ENCODE measurements at regions not wholly inside any gene's neighbourhood (a gene's known extent, or its start where the extent isn't known, plus 50 kb on each side); places are given as distances from the start of the nearest gene placed in this dataset.
A peak's percentile ranks its signal among the peaks of the same experiment; 100 is the strongest.

DNA sequence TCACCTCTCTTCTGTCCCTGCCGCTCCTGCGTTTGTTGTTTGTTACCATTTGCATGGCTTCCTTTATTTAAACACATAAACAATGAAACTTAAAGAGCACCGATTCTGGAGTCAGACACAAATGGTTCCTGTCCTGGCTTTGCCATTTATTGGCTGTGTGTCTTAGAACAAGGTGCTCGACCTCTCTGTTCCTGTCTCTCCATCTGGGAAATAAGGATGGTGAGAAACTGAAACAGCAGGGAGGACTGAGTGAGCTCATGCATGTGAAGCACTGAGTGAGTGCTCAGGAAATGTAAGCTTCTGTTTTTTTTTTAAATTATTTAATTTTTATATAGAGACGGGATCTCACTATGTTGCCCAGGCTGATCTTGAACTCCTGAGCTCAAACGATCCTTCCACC lies 148.2 kb upstream of the WNT4 start:
- no peak overlapping the region for H3K4me3 ChIP-seq (ENCODE audit: low read depth, low read length)
- no peaks in the 10 kb centered on the region for H3K27me3 ChIP-seq (ENCODE audit: control insufficient read depth, insufficient read depth, low read length)
- TF ChIP-seq, protein P1, sequence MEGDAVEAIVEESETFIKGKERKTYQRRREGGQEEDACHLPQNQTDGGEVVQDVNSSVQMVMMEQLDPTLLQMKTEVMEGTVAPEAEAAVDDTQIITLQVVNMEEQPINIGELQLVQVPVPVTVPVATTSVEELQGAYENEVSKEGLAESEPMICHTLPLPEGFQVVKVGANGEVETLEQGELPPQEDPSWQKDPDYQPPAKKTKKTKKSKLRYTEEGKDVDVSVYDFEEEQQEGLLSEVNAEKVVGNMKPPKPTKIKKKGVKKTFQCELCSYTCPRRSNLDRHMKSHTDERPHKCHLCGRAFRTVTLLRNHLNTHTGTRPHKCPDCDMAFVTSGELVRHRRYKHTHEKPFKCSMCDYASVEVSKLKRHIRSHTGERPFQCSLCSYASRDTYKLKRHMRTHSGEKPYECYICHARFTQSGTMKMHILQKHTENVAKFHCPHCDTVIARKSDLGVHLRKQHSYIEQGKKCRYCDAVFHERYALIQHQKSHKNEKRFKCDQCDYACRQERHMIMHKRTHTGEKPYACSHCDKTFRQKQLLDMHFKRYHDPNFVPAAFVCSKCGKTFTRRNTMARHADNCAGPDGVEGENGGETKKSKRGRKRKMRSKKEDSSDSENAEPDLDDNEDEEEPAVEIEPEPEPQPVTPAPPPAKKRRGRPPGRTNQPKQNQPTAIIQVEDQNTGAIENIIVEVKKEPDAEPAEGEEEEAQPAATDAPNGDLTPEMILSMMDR (IDR thresholded peaks at IDR 0.05; ENCODE audit: insufficient read depth, low read length, severe bottlenecking) = no peak
- no peaks in the 10 kb centered on the region for H3K36me3 ChIP-seq (ENCODE audit: control insufficient read depth, insufficient read depth, low read length)
- FAIRE-seq (no peak), DNase-seq (ENCODE audit: low read depth) (no peak)

DNA sequence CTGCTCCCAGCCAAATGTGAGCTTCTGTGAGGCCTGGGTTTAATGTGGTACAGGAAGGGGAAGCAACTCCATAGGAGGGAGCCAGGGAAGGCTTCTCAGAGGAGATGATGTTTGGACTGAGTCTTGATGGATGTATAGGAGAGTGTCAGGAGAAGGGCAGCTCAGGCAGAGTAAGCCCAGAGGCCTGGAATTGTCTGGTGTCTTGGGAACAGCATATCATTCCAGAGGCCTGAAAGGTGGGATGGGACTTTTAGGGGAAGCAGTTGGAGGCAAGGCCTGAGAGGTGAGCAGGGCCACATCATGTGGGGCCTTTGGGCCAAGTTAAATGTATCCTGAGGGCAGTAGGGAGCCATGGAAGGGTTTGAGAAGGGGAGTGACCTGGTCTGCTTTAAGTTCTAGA lies 148.6 kb upstream of the WNT4 start:
- TF ChIP-seq, protein P1 (IDR thresholded peaks at IDR 0.05; ENCODE audit: insufficient read depth, low read length, severe bottlenecking) = no peak
- FAIRE-seq (peak; percentile 43), DNase-seq (ENCODE audit: low read depth) (no peak)
- Histone ChIP-seq H3K4me3 (ENCODE audit: low read depth, low read length) (no peak overlapping the region), H3K36me3 (ENCODE audit: control insufficient read depth, insufficient read depth, low read length) (no peaks in the 10 kb centered on the region), H3K27me3 (ENCODE audit: control insufficient read depth, insufficient read depth, low read length) (no peaks in the 10 kb centered on the region)

DNA sequence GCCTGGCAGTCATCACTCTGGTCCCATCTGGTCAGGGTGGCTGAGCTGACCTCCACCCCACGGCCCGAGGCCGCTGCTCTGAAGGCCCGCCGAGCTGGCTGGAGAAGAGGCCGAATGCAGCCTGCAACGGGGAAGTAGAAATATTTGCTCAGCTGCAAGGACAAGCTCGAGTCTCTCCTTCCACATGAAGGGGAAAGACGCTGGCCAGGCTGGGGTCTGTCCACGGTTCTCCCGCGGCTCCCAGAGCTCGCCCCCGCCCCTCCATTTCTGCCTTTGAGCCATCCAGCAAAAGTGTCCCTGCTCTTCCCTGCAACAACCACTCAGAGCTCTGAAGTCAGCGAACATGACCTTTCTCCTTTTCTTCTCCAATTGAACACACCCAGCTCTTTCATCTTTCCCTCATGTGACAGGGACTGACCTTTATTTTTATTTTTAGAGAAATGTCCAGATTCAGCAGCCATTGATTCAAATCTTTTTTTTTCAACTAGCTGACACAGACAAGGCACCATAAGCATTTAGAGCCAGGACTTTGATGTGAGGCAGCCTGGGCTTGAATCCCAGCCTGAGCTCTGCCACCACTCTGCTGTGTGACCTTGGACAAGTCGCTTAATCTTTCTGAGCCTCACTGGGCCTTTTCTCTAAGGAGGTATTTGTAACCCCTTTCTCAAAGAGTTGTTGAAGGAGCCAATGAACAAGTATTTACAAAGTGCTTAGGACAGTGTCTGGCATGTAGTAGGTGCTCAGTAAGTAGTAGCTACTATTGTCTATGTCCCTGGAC lies 149.3 kb upstream of the WNT4 start:
- Histone ChIP-seq H3K4me3 (ENCODE audit: low read depth, low read length) (no peak overlapping the region), H3K36me3 (ENCODE audit: control insufficient read depth, insufficient read depth, low read length) (no peaks in the 10 kb centered on the region), H3K27me3 (ENCODE audit: control insufficient read depth, insufficient read depth, low read length) (no peaks in the 10 kb centered on the region)
- DNase-seq (ENCODE audit: low read depth) (no peak), FAIRE-seq (no peak)
- TF ChIP-seq, protein P1 (IDR thresholded peaks at IDR 0.05; ENCODE audit: insufficient read depth, low read length, severe bottlenecking) = no peak

DNA sequence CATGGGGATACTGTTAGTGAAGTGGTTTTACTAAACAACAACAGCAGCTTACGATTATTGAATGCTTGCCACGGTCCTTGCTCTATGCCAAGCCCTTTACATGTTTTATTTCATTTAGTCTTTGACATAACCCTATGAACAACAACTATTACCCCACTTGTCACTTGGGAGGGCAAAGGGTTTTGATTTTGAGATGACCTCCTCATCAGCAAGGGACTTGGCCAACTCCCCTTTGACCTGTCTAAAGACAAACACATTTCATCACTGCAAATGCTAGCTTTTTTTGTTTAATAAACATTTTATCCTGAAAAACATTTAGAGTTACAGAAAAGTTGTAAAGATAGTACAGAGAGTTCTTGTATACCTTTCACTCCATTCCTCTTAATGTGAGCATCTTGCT lies 152.5 kb upstream of the WNT4 start:
- H3K27me3 ChIP-seq (ENCODE audit: control insufficient read depth, insufficient read depth, low read length) = no peaks in the 10 kb centered on the region
- H3K36me3 ChIP-seq (ENCODE audit: control insufficient read depth, insufficient read depth, low read length) = no peaks in the 10 kb centered on the region
- no peak for DNase-seq (ENCODE audit: low read depth)
- TF ChIP-seq, protein P1 (IDR thresholded peaks at IDR 0.05; ENCODE audit: insufficient read depth, low read length, severe bottlenecking) = no peak
- H3K4me3 ChIP-seq (ENCODE audit: low read depth, low read length) = no peak overlapping the region
- FAIRE-seq = no peak

DNA sequence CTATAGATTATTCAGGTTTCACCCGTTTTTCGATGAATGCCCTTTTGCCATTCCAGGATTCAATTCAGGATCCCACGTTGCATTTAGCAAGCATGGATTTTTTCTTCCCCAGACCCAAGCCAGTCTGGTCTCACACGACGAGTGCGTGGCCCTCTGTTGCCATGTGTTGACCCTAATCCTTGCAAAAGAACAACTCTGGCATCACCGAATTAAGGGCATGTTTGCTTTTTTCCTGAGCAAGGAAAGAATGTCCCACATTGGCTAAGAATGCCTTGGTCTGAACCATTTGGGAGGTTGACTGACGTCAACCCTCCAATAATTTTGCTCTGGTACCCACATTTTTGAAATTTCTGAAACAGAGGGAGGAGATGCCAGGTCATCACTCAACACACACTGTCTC lies 153.0 kb upstream of the WNT4 start:
- Histone ChIP-seq H3K27me3 (ENCODE audit: control insufficient read depth, insufficient read depth, low read length) (no peaks in the 10 kb centered on the region), H3K4me3 (ENCODE audit: low read depth, low read length) (no peak overlapping the region), H3K36me3 (ENCODE audit: control insufficient read depth, insufficient read depth, low read length) (no peaks in the 10 kb centered on the region)
- FAIRE-seq (peak; percentile 43), DNase-seq (ENCODE audit: low read depth) (no peak)
- TF ChIP-seq, protein P1 (IDR thresholded peaks at IDR 0.05; ENCODE audit: insufficient read depth, low read length, severe bottlenecking) = no peak
